Stimulated activated CD8-positive, alpha-beta memory T cell treated with anti-CD3 and anti-CD28 coated beads, Interleukin-12 subunit alpha, Interleukin-12 subunit beta, amount 100 ng/mL, for 24 hours (primary cell): ENCODE measurements at regions not wholly inside any gene's neighbourhood (a gene's known extent, or its start where the extent isn't known, plus 50 kb on each side); places are given as distances from the start of the nearest gene placed in this dataset.

ENCODE experiments used
- DNase-seq: peaks from one replicate; pipeline ENCODE4 v3.0.0-alpha.2; 2020; ENCODE audit errors: extremely low read depth

- no peak for DNase-seq
These were observed 923.6 kb downstream of the GATA3 start for GRCh38 chr10:8978100-8978499.

- DNase-seq, result no peak
These were observed 925.5 kb downstream of the GATA3 start for GRCh38 chr10:8979976-8980375.

- no peak for DNase-seq
These were observed 926.8 kb downstream of the GATA3 start for GRCh38 chr10:8981277-8981676.

GRCh38 chr10:8985651-8986050 lies 931.2 kb downstream of the GATA3 start:
- DNase-seq, result no peak

GRCh38 chr10:8986975-8987374 lies 932.5 kb downstream of the GATA3 start:
- DNase-seq, result no peak

GRCh38 chr10:8987712-8988111 lies 933.2 kb downstream of the GATA3 start:
- DNase-seq, result no peak

GRCh38 chr10:8990280-8990987 lies 935.9 kb downstream of the GATA3 start:
- DNase-seq, result no peak

GRCh38 chr10:8992009-8992408 lies 937.5 kb downstream of the GATA3 start:
- DNase-seq, result no peak

- no peak for DNase-seq
These were observed 939.4 kb downstream of the GATA3 start for GRCh38 chr10:8993864-8994263.

- no peak for DNase-seq
These were observed 944.3 kb downstream of the GATA3 start for GRCh38 chr10:8998751-8999150.

GRCh38 chr10:9003122-9003521 lies 948.6 kb downstream of the GATA3 start:
- no peak for DNase-seq

- DNase-seq, result no peak
These were observed 950.2 kb downstream of the GATA3 start for GRCh38 chr10:9004736-9005135.

- DNase-seq, result no peak
These were observed 955.0 kb downstream of the GATA3 start for GRCh38 chr10:9009505-9009904.

- no peak for DNase-seq
These were observed 955.6 kb downstream of the GATA3 start for GRCh38 chr10:9010093-9010492.

- no peak for DNase-seq
These were observed 956.6 kb downstream of the GATA3 start for GRCh38 chr10:9010931-9011670.

GRCh38 chr10:9012312-9012711 lies 957.8 kb downstream of the GATA3 start:
- no peak for DNase-seq

GRCh38 chr10:9015005-9015404 lies 960.5 kb downstream of the GATA3 start:
- no peak for DNase-seq

GRCh38 chr10:9015447-9015846 lies 961.0 kb downstream of the GATA3 start:
- no peak for DNase-seq

GRCh38 chr10:9016930-9017329 lies 962.4 kb downstream of the GATA3 start:
- DNase-seq, result no peak

- DNase-seq, result no peak
These were observed 964.0 kb downstream of the GATA3 start for GRCh38 chr10:9018195-9019173.

- no peak for DNase-seq
These were observed 968.7 kb downstream of the GATA3 start for GRCh38 chr10:9023206-9023605.

- no peak for DNase-seq
These were observed 969.7 kb downstream of the GATA3 start for GRCh38 chr10:9024210-9024609.
